SIG-M5 treated with dmso at 0.1 percent for 504 hours (cell line): ENCODE measurements at regions not wholly inside any gene's neighbourhood (a gene's known extent, or its start where the extent isn't known, plus 50 kb on each side); places are given as distances from the start of the nearest gene placed in this dataset.

Source experiments
- DNase-seq: peaks from one replicate; lab custom pipeline; 2025; ENCODE audit not compliant: unreplicated experiment; lab: John Stamatoyannopoulos, UW

DNA sequence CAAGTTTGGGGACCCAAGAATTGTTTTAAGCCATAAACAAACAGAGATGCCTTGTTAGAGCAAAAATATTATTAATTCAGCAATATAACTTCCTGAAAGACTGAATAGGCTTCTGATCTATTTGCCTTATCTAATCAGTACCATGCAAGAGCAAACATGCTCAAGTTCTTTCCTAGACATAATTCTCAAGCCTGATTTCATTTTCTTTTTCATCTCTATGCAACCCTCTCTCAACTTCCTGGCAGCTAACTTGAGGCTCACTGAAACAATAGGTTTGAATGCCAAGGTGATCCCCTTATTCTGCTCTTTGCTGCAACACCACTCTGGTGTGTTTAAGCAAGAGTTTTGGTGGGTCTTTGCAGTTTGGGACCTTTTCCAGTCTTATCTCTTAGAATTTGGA, 230.9 kb upstream of the CD96 start:
- DNase-seq = no peak

DNA sequence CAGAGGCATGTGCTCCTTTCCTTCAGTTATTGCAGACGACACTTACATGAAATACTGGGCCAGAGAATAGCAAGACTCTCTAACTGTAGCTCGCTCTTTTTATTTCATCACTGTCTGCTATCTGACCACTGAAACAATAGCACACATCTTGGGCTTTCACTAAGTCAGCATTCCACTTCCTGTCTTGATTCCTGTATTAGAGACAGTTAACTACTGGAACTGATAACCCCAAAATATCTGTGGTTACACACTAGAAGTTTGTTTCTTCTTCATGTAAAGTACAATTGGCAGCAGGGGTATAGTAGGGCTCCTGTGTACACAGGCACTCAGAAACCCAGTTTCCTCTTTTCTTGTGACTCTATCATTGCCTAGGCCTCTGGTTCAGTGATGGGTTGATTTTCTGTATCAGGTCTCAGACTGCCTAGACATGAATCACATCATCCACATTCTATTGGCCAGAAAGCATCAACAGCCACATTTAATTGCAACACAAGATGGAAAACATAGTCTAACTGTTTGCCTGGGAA, 230.2 kb upstream of the CD96 start:
- DNase-seq = no peak

DNA sequence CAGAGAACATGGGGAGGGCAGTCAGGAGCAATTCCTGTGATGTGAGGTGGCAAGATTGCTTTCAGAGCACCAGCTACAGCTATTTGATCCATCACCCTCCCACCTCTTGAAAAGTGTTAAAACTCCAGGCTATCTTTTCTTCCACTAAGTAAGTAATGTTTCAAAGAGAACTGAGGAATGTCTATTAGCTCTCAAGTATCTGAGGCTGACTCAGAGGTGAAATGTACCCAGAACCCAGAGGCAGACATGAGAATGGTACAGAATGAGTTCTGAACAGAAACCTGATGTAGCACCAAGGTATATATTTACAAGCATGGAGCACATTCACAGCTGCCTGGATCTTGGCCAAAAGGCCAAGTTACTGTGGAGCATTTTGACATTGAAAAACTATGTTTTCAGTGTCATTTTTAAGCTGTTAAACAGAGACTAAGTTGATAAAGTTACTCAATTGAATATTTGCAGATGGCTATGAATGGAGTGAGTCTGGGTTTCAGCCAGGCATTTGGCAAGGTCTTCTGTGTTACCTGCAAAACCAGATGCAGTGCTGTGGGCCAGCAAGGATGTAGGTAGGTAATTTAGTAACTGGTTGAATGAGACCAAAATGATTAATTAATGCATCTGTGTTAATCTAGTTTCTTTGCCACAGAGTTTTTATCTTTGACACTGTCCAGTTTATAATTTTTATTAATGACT, 227.7 kb upstream of the CD96 start:
- no peak for DNase-seq

DNA sequence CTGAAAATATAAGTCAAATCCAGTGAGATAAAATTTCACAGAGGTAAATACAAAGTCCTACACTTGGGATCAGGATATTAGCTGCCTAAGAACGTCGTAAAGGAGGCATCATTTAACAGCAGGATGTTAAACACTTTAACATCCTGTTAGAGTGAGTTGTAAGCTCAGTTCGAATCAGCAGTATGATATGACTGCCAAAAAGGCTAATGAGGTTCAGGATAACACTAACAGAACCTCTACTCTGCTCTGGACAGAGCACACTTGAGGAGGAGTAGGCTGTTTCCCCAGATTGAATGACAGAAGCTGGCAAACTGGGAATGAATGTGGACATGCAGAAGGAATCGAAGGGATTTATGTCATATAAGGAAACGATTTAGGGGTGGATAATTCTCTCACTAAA, 227.1 kb upstream of the CD96 start:
- no peak for DNase-seq

- DNase-seq = no peak
Measured at GRCh38 chr3:111315930-111316587, 225.9 kb upstream of the CD96 start.

DNA sequence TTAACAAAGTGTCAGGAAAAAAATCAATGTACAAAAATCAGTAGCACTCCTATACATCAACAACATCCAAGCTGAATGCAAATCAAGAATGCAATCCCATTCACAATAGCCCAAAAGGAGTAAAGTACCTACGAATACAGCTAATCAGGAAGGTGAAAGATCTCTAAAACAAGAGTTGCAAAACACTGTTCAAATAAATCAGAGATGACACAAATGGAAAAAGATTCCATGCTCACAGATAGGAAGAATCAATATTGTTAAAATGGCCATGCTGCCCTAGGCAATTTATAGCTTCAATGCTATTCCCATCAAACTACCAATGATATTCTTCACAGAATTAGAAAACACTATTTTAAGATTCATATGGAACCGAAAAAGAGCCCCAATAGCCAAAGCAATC, 223.7 kb upstream of the CD96 start:
- no peak for DNase-seq

DNA sequence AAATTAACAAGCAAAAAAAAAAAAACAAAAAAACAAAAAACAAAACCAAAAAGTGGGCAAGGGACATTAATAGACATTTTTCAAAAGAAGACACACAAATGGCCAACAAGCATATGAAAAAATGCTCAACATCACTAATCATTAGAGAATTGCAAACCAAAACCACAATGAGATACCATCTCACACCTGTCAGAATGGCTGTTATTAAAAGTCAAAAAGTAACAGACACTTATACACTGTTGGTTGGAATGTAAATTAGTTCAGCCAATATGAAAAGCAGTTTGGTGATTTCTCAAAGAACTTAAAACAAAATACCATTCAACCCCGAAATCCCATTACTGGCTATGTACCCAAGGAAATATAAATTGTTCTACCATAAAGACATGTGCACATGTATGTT, 222.4 kb upstream of the CD96 start:
- no peak for DNase-seq

GRCh38 chr3:111321786-111322185, 220.2 kb upstream of the CD96 start:
- no peak for DNase-seq

DNA sequence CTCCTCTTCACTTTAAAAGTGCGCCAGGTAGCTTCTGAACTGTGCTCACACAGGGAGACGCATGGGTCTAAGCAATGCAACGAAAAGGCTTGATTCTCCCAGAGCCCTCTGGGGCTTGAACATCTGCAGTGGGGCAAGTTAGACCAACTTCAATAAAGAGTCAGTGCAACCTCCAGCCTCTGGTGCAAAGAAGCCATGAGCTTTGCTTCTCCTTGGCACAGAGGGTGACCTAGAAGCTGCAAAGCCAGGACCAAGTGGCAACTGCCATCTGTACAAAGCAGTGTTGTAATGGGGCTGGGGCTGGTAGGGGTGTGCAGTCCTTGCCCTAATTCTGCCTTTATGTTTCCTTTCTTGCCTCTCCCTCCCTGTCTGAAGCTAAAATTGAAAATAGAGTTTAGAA, 219.0 kb upstream of the CD96 start:
- no peak for DNase-seq

DNA sequence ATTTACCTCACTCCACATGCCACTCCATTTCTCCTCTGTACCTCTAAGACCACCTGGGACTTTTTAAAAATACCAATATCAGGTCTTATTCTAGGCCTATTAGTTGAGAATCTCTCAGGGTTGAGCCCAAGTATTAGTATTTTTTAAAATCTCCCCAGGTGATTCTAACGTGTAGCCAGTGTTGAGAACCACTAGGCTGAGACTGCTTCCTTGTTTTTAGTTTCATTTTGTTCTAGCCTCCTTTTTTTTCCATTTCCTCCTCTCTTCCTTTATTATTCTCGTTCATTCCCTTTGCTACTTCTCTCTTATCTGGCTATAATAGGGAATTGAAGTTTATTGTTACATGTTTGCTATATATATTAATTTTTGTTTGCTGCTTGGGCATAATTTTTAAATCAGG, 217.8 kb upstream of the CD96 start:
- DNase-seq = no peak

DNA sequence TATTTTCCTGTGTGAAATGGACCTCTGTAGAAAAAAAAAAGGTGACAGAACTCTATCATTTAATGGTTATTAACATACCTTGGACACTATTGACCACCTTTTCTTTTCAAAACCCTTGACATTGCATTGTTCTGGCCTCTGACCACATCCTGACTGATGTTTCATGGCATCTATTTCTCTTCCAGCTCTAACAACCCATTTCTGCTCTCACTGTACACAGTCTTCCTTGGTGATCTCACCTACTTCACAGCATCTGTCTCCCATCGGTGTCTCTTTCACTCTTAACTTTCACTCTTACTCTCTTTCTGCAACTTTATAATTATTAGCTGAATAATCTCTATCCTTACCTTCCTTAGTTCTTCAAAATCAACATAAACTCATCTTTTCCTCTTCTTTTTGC, 217.4 kb upstream of the CD96 start:
- no peak for DNase-seq

DNA sequence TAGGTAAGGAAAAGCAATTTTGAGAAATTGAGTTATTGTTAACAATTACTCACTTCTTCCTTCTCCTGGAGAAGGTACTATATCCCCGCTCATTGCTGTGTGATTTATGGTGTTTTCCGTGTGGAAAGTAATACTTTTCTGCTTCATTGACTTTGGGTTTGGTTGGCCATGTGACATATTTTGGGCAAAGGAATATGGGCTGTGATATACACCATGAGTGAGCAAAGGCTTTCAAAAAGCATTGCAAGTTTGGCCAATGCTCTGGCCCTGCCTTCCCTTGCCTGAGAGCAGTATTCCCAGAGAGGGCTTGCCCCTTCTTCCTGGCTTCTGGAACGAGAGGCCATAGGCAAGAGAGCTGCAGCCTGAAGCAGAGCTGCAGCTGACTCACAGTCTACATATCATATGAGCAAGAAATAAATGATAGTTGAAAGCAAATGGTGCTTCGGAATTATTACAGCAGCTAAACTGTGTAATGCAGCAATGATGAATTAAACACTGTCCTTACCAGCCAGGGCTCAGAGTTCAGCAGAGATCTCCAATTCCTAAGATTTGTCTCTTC, 216.8 kb upstream of the CD96 start:
- DNase-seq = no peak

DNA sequence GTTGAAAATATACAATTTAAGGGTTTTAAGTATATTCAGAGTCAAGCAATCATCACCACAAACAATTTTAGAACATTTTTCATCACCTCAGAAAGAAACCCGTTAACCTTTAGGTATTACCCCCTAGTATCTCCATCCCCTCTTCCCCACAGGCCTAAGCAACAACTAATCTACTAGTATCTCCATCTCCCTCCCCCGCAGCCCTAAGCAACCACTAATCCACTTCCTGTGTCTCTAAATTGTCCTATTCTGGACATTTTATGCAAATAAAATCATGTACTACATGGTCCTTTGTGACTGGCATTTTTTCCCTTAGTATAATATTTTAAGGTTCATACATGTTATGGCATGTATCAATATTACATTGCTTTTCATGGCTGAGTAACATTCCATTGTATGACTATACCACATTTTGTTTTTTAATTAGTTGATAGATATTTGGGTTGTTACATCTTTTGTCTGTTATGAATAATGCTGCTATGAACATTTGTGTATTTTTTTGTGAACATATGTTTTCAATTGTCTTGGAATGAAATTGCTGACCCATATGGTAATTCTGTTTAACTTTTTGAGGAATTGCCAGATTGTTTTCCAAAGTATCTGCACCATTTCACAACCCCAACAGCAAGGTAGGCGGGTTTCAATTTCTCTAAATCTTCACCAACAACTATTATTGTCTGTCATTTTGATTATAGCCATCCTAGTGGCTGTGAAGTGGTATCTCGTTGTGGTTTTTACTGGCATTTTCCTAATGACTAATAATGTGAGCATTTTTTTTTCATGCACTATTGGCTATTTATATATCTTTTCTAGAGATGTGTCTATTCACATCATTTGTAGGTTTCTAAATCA, 215.6 kb upstream of the CD96 start:
- DNase-seq = no peak

- no peak for DNase-seq
Measured at GRCh38 chr3:111331306-111331705, 210.7 kb upstream of the CD96 start.

DNA sequence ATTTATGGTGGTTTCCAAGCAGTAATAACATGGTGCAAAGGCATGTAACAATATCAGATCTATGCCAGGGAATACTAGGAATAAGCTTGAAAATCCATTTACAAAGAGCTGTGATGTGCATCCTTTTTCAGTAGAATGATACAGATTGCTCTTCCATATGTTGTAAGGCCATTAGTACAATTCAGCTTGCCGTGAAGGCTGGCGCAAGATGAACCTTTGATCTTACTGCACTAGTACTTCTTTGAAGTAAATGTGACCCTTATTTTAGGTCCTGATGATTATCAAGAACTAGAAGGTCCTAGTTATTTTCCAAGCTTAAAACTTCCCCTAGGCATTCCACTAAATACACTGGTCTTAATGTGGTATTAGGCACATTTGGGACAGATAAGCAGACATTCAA, 210.1 kb upstream of the CD96 start:
- no peak for DNase-seq

DNA sequence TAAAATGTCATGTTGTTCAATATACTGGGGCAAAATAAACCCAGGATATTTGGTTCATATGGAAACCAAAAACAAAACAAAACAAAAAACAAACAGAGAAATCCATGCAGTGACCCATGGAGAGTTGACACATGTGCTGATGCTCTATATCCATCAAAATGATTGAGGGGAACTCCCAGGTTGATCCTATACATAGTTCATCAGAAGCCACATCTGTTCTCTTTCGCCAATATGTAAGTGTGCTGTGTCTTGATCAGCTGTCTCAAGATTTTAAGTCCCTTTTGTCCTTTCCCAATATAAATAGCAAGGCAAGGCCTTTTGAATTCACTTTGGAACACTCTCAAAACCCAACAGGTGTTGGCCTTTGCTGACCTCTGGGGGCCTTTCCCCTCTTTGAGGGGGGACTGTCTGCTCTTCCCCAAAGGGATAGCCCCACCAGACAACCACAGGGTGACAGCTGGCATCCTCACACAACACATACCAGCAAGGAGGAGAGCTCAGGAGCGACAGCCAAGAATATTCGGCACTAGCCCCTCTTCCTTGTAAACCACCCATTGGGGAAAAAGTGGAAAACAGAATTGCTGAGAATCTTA, 209.4 kb upstream of the CD96 start:
- DNase-seq = no peak

DNA sequence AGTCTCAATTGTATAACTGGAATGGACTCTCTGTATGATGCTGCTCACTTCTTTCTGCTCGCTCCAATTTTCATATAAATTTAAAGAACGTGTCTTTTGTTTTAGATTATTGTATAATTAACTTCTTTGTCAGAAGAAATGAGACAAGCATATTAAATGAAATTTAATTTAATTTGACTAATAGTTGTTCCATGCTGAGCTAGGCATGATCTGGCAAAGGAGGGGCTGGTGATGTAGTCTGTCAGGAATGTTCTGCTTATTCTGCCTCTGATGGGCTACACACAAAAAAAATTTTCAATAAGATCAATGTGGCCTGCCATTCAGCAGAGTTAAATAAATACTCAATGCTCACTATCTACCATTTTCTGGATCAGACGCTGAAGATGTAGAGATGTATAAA, 208.4 kb upstream of the CD96 start:
- DNase-seq = no peak

GRCh38 chr3:111335512-111336303, 206.3 kb upstream of the CD96 start:
- no peak for DNase-seq

GRCh38 chr3:111336511-111336910, 205.5 kb upstream of the CD96 start:
- DNase-seq = no peak

DNA sequence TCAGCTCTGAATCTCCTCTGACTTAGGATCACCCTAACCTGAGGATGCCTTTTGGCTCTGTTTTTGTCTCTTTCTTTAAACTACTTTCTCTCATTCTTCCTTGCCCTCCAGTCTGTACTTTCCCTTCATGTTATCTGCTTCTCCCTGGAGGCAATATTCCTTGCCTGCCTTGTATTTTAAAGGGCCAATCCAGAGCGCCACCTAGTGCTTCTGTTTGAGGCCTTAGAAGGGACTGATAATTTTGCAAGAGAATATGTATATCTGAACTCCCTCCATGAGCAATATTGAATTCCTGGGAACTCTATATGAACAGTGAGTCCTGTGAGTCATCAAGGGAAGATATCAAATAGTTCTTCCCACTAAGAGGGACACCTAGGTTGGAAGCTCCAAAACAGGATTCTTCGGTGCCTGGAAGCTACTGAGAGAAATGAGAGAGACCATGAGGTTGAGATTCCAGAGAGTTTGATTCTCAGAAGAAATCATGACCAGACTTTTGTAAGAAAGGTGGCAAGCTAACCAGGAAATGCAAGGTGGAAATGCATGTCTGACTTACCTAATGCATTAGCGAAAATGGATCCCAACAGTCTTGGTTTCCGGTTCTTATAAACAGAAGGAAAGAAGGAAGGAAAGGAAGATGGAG, 203.8 kb upstream of the CD96 start:
- DNase-seq = peak; percentile 53
